ENCODE measurements at regions not wholly inside any gene's neighbourhood (a gene's known extent, or its start where the extent isn't known, plus 50 kb on each side); places are given as distances from the start of the nearest gene placed in this dataset.

- TF ChIP-seq POLR2A (IDR thresholded peaks at IDR 0.05; ENCODE audit: low read depth, low read length): no peak
- TF ChIP-seq, protein P1, sequence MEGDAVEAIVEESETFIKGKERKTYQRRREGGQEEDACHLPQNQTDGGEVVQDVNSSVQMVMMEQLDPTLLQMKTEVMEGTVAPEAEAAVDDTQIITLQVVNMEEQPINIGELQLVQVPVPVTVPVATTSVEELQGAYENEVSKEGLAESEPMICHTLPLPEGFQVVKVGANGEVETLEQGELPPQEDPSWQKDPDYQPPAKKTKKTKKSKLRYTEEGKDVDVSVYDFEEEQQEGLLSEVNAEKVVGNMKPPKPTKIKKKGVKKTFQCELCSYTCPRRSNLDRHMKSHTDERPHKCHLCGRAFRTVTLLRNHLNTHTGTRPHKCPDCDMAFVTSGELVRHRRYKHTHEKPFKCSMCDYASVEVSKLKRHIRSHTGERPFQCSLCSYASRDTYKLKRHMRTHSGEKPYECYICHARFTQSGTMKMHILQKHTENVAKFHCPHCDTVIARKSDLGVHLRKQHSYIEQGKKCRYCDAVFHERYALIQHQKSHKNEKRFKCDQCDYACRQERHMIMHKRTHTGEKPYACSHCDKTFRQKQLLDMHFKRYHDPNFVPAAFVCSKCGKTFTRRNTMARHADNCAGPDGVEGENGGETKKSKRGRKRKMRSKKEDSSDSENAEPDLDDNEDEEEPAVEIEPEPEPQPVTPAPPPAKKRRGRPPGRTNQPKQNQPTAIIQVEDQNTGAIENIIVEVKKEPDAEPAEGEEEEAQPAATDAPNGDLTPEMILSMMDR (IDR thresholded peaks at IDR 0.05; ENCODE audit: extremely low read depth in 1 of 2, insufficient read depth in 1 of 2, low read depth in 1 of 2, low read length in 2 of 2): no peak
- TF ChIP-seq POLR2AphosphoS5 (IDR thresholded peaks at IDR 0.05; ENCODE audit: insufficient read depth, low read depth, low read length): no peak
- no peak for TF ChIP-seq EZH2 (IDR thresholded peaks at IDR 0.05; ENCODE audit: borderline replicate concordance, low read depth, low read length, severe bottlenecking)
- TF ChIP-seq MYC (IDR thresholded peaks at IDR 0.05; ENCODE audit: low read depth, low read length): no peak
Observed at GRCh38 chr1:198374288-198374687, 166.2 kb downstream of the ATP6V1G3 start.
